Breast epithelium (tissue), 3 donors: ENCODE measurements at regions not wholly inside any gene's neighbourhood (a gene's known extent, or its start where the extent isn't known, plus 50 kb on each side); places are given as distances from the start of the nearest gene placed in this dataset.

ENCODE experiments used
- POLR2A ChIP-seq: fragments of 450-650 bp; IDR thresholded peaks from one replicate; pipeline ENCODE4 v1.6.1; 2016; ENCODE audit warnings: antibody characterized with exemption, mild to moderate bottlenecking, moderate library complexity
- TF ChIP-seq, protein P1 (sequence below), 3 donors: fragments of 450-650 bp; IDR thresholded peaks; one replicate each; pipeline ENCODE4 v1.5.1; 2016 to 2017; ENCODE audit warnings: antibody characterized with exemption in 3 of 3, mild to moderate bottlenecking in 3 of 3, moderate library complexity in 3 of 3

DNA sequence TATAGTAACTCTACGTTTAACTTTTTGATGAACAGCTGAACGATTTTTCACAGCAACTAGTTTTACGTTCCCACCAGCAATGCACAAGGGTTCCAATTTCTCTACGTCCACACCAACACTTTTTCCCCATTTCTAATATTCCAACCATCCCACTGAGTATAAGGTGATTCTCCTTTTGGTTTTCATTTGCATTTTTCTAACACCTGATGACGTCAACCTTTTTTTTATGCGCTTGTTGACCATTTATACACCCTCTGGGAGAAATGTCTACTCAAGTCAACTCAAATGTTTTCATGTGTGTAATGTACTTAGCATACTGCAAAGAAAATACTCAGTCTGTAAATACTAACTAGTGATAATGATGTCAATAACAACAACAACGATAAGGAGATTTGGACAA, 177.2 kb upstream of the TENM3 start:
- TF ChIP-seq, protein P1, sequence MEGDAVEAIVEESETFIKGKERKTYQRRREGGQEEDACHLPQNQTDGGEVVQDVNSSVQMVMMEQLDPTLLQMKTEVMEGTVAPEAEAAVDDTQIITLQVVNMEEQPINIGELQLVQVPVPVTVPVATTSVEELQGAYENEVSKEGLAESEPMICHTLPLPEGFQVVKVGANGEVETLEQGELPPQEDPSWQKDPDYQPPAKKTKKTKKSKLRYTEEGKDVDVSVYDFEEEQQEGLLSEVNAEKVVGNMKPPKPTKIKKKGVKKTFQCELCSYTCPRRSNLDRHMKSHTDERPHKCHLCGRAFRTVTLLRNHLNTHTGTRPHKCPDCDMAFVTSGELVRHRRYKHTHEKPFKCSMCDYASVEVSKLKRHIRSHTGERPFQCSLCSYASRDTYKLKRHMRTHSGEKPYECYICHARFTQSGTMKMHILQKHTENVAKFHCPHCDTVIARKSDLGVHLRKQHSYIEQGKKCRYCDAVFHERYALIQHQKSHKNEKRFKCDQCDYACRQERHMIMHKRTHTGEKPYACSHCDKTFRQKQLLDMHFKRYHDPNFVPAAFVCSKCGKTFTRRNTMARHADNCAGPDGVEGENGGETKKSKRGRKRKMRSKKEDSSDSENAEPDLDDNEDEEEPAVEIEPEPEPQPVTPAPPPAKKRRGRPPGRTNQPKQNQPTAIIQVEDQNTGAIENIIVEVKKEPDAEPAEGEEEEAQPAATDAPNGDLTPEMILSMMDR (IDR thresholded peaks at IDR 0.05), result no peak
- no peak for TF ChIP-seq POLR2A
